ENCODE measurements at regions not wholly inside any gene's neighbourhood (a gene's known extent, or its start where the extent isn't known, plus 50 kb on each side); places are given as distances from the start of the nearest gene placed in this dataset.

DNA sequence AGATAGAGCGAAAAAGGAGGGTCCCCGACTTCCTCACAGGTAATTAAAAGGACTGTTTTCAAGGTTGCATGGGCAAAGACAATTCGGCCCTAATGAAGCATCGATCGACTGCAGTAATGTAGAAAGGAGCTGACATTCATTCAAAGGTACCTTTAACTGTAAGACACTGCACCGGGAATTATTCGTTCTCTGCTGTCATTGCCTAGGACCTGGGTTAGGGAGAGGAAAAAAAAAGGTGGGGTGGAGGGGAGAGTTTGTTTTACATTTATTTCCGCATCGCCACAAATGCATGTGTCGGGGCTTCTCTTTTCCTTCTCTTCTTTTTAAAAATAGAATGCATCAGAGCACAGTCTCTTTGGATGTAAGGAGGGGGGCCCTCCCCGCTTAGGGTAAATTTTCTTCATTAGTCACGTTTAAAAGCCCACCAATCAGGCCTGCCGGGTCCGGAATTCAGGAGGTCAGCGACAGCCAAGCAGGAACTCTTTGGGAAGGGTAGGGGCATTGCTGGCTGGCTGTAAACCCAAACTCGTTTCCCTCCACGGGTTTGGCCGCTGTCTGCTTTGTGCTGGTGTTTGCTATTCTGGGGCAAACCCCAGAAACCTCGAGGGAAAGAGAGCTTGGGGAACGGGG, 496.2 kb upstream of the ZFHX3 start:
- no peaks in the 10 kb centered on the region for H3K36me3 ChIP-seq (ENCODE audit: insufficient read depth)
- DNase-seq (ENCODE audit: low spot score): peak; percentile 35
- H3K4me2 ChIP-seq: peak overlapping the region; percentile 50; the same call in 1 of the 2 replicates
- no peak overlapping the region for H3K27ac ChIP-seq (ENCODE audit: low read depth)
- Mint-ChIP-seq H3K36me3 (ENCODE audit: low read depth) (no peaks in the 10 kb centered on the region), H3K4me3 (peak overlapping the region; percentile 31; the same call in 1 of the 3 replicates), H3K9me3 (no peaks in the 10 kb centered on the region), H3K27me3 (ENCODE audit: insufficient read depth, low read depth, poor library complexity) (peaks cover 4% of the 10 kb centered on the region), H3K27ac (no peak overlapping the region), H3K4me1 (peaks cover 49% of the 10 kb centered on the region)
- H3K4me3 ChIP-seq: no peak overlapping the region
- H4K20me1 ChIP-seq (replicated peaks; ENCODE audit: insufficient read depth): no peaks in the 10 kb centered on the region
- peaks cover 60% of the 10 kb centered on the region for H3K4me1 ChIP-seq (ENCODE audit: insufficient read depth)
- ATAC-seq: peak; percentile 52
- no peaks in the 10 kb centered on the region for H3K79me2 ChIP-seq (replicated peaks; ENCODE audit: insufficient read depth)
- H3K9me2 ChIP-seq (ENCODE audit: insufficient read depth): no peaks in the 10 kb centered on the region
- H3K27me3 ChIP-seq (ENCODE audit: insufficient read depth): no peaks in the 10 kb centered on the region
- H2AFZ ChIP-seq: peak overlapping the region; percentile 88
- no peaks in the 10 kb centered on the region for H3F3A ChIP-seq (replicated peaks; ENCODE audit: low read depth)
- TF ChIP-seq, protein P1, sequence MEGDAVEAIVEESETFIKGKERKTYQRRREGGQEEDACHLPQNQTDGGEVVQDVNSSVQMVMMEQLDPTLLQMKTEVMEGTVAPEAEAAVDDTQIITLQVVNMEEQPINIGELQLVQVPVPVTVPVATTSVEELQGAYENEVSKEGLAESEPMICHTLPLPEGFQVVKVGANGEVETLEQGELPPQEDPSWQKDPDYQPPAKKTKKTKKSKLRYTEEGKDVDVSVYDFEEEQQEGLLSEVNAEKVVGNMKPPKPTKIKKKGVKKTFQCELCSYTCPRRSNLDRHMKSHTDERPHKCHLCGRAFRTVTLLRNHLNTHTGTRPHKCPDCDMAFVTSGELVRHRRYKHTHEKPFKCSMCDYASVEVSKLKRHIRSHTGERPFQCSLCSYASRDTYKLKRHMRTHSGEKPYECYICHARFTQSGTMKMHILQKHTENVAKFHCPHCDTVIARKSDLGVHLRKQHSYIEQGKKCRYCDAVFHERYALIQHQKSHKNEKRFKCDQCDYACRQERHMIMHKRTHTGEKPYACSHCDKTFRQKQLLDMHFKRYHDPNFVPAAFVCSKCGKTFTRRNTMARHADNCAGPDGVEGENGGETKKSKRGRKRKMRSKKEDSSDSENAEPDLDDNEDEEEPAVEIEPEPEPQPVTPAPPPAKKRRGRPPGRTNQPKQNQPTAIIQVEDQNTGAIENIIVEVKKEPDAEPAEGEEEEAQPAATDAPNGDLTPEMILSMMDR (conservative IDR thresholded peaks at IDR 0.05; ENCODE audit: low read depth in 2 of 2): no peak
- TF ChIP-seq EZH2phosphoT487 (IDR thresholded peaks at IDR 0.05; ENCODE audit: unreplicated experiment) (no peak), EZH2 (IDR thresholded peaks at IDR 0.05; ENCODE audit: low read depth, unreplicated experiment) (no peak), STAT1 (IDR thresholded peaks at IDR 0.05; ENCODE audit: unreplicated experiment) (no peak), ZNF114 (CRISPR knock-in tag; IDR thresholded peaks at IDR 0.05) (no peak), ZNF331 (CRISPR knock-in tag; IDR thresholded peaks at IDR 0.05; ENCODE audit: low read depth) (no peak), NANOG (IDR thresholded peaks at IDR 0.05; ENCODE audit: borderline replicate concordance) (no peak), POLR2AphosphoS5 (IDR thresholded peaks at IDR 0.05; ENCODE audit: low read depth) (no peak), CREB1 (CRISPR knock-in tag; IDR thresholded peaks at IDR 0.05; ENCODE audit: low read depth) (no peak), JUNB (IDR thresholded peaks at IDR 0.05; ENCODE audit: unreplicated experiment) (no peak)
- TF ChIP-seq, protein P2, sequence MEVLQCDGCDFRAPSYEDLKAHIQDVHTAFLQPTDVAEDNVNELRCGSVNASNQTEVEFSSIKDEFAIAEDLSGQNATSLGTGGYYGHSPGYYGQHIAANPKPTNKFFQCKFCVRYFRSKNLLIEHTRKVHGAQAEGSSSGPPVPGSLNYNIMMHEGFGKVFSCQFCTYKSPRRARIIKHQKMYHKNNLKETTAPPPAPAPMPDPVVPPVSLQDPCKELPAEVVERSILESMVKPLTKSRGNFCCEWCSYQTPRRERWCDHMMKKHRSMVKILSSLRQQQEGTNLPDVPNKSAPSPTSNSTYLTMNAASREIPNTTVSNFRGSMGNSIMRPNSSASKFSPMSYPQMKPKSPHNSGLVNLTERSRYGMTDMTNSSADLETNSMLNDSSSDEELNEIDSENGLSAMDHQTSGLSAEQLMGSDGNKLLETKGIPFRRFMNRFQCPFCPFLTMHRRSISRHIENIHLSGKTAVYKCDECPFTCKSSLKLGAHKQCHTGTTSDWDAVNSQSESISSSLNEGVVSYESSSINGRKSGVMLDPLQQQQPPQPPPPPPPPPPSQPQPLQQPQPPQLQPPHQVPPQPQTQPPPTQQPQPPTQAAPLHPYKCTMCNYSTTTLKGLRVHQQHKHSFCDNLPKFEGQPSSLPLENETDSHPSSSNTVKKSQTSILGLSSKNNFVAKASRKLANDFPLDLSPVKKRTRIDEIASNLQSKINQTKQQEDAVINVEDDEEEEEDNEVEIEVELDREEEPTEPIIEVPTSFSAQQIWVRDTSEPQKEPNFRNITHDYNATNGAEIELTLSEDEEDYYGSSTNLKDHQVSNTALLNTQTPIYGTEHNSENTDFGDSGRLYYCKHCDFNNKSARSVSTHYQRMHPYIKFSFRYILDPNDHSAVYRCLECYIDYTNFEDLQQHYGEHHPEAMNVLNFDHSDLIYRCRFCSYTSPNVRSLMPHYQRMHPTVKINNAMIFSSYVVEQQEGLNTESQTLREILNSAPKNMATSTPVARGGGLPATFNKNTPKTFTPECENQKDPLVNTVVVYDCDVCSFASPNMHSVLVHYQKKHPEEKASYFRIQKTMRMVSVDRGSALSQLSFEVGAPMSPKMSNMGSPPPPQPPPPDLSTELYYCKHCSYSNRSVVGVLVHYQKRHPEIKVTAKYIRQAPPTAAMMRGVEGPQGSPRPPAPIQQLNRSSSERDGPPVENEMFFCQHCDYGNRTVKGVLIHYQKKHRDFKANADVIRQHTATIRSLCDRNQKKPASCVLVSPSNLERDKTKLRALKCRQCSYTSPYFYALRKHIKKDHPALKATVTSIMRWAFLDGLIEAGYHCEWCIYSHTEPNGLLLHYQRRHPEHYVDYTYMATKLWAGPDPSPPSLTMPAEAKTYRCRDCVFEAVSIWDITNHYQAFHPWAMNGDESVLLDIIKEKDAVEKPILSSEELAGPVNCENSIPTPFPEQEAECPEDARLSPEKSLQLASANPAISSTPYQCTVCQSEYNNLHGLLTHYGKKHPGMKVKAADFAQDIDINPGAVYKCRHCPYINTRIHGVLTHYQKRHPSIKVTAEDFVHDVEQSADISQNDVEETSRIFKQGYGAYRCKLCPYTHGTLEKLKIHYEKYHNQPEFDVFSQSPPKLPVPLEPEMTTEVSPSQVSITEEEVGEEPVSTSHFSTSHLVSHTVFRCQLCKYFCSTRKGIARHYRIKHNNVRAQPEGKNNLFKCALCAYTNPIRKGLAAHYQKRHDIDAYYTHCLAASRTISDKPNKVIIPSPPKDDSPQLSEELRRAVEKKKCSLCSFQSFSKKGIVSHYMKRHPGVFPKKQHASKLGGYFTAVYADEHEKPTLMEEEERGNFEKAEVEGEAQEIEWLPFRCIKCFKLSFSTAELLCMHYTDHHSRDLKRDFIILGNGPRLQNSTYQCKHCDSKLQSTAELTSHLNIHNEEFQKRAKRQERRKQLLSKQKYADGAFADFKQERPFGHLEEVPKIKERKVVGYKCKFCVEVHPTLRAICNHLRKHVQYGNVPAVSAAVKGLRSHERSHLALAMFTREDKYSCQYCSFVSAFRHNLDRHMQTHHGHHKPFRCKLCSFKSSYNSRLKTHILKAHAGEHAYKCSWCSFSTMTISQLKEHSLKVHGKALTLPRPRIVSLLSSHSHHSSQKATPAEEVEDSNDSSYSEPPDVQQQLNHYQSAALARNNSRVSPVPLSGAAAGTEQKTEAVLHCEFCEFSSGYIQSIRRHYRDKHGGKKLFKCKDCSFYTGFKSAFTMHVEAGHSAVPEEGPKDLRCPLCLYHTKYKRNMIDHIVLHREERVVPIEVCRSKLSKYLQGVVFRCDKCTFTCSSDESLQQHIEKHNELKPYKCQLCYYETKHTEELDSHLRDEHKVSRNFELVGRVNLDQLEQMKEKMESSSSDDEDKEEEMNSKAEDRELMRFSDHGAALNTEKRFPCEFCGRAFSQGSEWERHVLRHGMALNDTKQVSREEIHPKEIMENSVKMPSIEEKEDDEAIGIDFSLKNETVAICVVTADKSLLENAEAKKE (CRISPR knock-in tag; IDR thresholded peaks at IDR 0.05): no peak
- TF ChIP-seq, protein P3, sequence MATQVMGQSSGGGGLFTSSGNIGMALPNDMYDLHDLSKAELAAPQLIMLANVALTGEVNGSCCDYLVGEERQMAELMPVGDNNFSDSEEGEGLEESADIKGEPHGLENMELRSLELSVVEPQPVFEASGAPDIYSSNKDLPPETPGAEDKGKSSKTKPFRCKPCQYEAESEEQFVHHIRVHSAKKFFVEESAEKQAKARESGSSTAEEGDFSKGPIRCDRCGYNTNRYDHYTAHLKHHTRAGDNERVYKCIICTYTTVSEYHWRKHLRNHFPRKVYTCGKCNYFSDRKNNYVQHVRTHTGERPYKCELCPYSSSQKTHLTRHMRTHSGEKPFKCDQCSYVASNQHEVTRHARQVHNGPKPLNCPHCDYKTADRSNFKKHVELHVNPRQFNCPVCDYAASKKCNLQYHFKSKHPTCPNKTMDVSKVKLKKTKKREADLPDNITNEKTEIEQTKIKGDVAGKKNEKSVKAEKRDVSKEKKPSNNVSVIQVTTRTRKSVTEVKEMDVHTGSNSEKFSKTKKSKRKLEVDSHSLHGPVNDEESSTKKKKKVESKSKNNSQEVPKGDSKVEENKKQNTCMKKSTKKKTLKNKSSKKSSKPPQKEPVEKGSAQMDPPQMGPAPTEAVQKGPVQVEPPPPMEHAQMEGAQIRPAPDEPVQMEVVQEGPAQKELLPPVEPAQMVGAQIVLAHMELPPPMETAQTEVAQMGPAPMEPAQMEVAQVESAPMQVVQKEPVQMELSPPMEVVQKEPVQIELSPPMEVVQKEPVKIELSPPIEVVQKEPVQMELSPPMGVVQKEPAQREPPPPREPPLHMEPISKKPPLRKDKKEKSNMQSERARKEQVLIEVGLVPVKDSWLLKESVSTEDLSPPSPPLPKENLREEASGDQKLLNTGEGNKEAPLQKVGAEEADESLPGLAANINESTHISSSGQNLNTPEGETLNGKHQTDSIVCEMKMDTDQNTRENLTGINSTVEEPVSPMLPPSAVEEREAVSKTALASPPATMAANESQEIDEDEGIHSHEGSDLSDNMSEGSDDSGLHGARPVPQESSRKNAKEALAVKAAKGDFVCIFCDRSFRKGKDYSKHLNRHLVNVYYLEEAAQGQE (IDR thresholded peaks at IDR 0.05; ENCODE audit: unreplicated experiment): no peak
- TF ChIP-seq, protein P4, sequence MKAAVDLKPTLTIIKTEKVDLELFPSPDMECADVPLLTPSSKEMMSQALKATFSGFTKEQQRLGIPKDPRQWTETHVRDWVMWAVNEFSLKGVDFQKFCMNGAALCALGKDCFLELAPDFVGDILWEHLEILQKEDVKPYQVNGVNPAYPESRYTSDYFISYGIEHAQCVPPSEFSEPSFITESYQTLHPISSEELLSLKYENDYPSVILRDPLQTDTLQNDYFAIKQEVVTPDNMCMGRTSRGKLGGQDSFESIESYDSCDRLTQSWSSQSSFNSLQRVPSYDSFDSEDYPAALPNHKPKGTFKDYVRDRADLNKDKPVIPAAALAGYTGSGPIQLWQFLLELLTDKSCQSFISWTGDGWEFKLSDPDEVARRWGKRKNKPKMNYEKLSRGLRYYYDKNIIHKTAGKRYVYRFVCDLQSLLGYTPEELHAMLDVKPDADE (IDR thresholded peaks at IDR 0.05): no peak
